SK-N-SH treated with all-trans-retinoic acid at 6 μM for 48 hours (cell line): ENCODE measurements at regions not wholly inside any gene's neighbourhood (a gene's known extent, or its start where the extent isn't known, plus 50 kb on each side); places are given as distances from the start of the nearest gene placed in this dataset.

ENCODE experiments used
- TF ChIP-seq, protein P1 (sequence below): fragments of 250-450 bp; sonication (Bioruptor Pico); IDR thresholded peaks from 2 replicates; pipeline ENCODE4 v1.8.0; 2021; ENCODE audit warnings: low read depth, mild to moderate bottlenecking, moderate library complexity, borderline replicate concordance

DNA sequence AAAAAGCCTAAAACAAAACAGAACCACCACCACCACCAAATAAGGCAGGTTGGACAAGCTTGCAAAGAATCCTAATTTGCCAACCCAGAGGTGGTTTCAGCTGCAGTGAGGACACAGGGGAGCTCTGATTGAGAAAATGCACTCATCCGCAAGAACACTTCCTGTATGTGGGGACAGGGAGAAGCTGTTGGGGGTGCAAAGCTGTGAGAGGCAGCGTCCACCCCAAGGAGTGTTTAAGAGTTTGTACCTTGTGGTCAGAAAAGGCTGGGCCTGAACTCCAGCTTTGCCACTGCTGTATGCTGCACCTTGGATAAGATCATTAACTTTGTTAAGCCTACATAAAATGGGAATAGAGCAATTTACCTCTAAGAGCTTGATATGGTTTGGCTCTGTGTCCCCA, 511.7 kb downstream of the BNC2 start (continued):
- TF ChIP-seq, protein P1, sequence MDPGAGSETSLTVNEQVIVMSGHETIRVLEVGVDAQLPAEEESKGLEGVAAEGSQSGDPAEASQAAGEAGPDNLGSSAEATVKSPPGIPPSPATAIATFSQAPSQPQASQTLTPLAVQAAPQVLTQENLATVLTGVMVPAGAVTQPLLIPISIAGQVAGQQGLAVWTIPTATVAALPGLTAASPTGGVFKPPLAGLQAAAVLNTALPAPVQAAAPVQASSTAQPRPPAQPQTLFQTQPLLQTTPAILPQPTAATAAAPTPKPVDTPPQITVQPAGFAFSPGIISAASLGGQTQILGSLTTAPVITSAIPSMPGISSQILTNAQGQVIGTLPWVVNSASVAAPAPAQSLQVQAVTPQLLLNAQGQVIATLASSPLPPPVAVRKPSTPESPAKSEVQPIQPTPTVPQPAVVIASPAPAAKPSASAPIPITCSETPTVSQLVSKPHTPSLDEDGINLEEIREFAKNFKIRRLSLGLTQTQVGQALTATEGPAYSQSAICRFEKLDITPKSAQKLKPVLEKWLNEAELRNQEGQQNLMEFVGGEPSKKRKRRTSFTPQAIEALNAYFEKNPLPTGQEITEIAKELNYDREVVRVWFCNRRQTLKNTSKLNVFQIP (CRISPR knock-in tag), result no peak
